H9 (cell line): ENCODE measurements at regions not wholly inside any gene's neighbourhood (a gene's known extent, or its start where the extent isn't known, plus 50 kb on each side); places are given as distances from the start of the nearest gene placed in this dataset.

Source experiments
- DNase-seq: peaks from one replicate; pipeline ENCODE4 v3.0.0-alpha.2; 2017
- H2AFZ ChIP-seq: one replicate; pipeline ENCODE4 v1.6.1; 2013; ENCODE audit warnings: mild to moderate bottlenecking, low read length, control low read depth, moderate library complexity
- H2AK5ac ChIP-seq: 2 replicates; pipeline ENCODE4 v1.6.1; 2013; ENCODE audit warnings: low read length, control low read depth, mixed read lengths; ENCODE audit not compliant: insufficient read length
- H2BK120ac ChIP-seq: one replicate; pipeline ENCODE4 v1.6.1; 2013; ENCODE audit warnings: low read depth, mild to moderate bottlenecking, low read length, control low read depth, inconsistent platforms; ENCODE audit not compliant: poor library complexity, severe bottlenecking
- H2BK12ac ChIP-seq: 2 replicates; pipeline ENCODE4 v1.6.1; 2013; ENCODE audit warnings: low read length, control low read depth, mixed read lengths, low read depth; ENCODE audit not compliant: insufficient read length
- H2BK15ac ChIP-seq: 2 replicates; pipeline ENCODE4 v1.6.1; 2013; ENCODE audit warnings: low read depth, low read length, control low read depth
- H2BK20ac ChIP-seq: one replicate; pipeline ENCODE4 v1.6.1; 2013; ENCODE audit warnings: low read depth, mild to moderate bottlenecking, low read length, control low read depth, inconsistent platforms; ENCODE audit not compliant: poor library complexity, severe bottlenecking
- H2BK5ac ChIP-seq: 2 replicates; pipeline ENCODE4 v1.6.1; 2013; ENCODE audit warnings: low read length, control low read depth, mixed read lengths; ENCODE audit not compliant: insufficient read length
- H3K14ac ChIP-seq: 2 replicates; pipeline ENCODE4 v1.6.1; 2013; ENCODE audit warnings: low read length, control low read depth; ENCODE audit not compliant: insufficient read depth
- H3K18ac ChIP-seq: 2 replicates; pipeline ENCODE4 v1.6.1; 2013; ENCODE audit warnings: low read depth, mild to moderate bottlenecking, mixed read lengths, low read length, control low read depth; ENCODE audit not compliant: insufficient read length
- H3K23ac ChIP-seq: 2 replicates; pipeline ENCODE4 v1.6.1; 2013; ENCODE audit warnings: low read length, control low read depth, mixed read lengths, low read depth; ENCODE audit not compliant: insufficient read length
- H3K23me2 ChIP-seq: 2 replicates; pipeline ENCODE4 v1.6.1; 2013; ENCODE audit warnings: low read depth, mild to moderate bottlenecking, mixed read lengths, low read length, control low read depth; ENCODE audit not compliant: insufficient read length, poor library complexity, severe bottlenecking
- H3K27ac ChIP-seq: 2 replicates; pipeline ENCODE4 v1.5.1; 2013; ENCODE audit warnings: low read length, control low read depth, mixed read lengths, low read depth; ENCODE audit not compliant: insufficient read length
- H3K27me3 ChIP-seq: 2 replicates; pipeline ENCODE4 v1.6.1; 2013; ENCODE audit warnings: low read length, control low read depth, inconsistent platforms; ENCODE audit not compliant: insufficient read depth
- H3K4ac ChIP-seq: 2 replicates; pipeline ENCODE4 v1.6.1; 2013; ENCODE audit warnings: low read depth, mild to moderate bottlenecking, control low read depth, inconsistent platforms, low read length, moderate library complexity
- H3K4me1 ChIP-seq: 2 replicates; pipeline ENCODE4 v1.6.1; 2013; ENCODE audit warnings: low read length, control low read depth, inconsistent platforms; ENCODE audit not compliant: insufficient read depth
- H3K4me2 ChIP-seq: 2 replicates; pipeline ENCODE4 v1.6.1; 2013; ENCODE audit warnings: low read length, control low read depth, mixed read lengths; ENCODE audit not compliant: insufficient read length, insufficient read depth
- H3K56ac ChIP-seq: 2 replicates; pipeline ENCODE4 v1.6.1; 2013; ENCODE audit warnings: low read depth, mild to moderate bottlenecking, mixed read lengths, low read length, control low read depth; ENCODE audit not compliant: insufficient read length
- H3K79me1 ChIP-seq: 2 replicates; pipeline ENCODE4 v1.6.1; 2013; ENCODE audit warnings: low read depth, mild to moderate bottlenecking, moderate library complexity, low read length, control low read depth, inconsistent platforms; ENCODE audit not compliant: insufficient read depth, poor library complexity, severe bottlenecking
- H3K79me2 ChIP-seq: 2 replicates; pipeline ENCODE4 v1.6.1; 2013; ENCODE audit warnings: low read length, control low read depth, inconsistent platforms; ENCODE audit not compliant: insufficient read depth
- H3K9ac ChIP-seq: 2 replicates; pipeline ENCODE4 v1.6.1; 2013; ENCODE audit warnings: low read length, control low read depth, mixed read lengths; ENCODE audit not compliant: insufficient read length; ENCODE audit errors: extremely low read depth
- H3K9me3 ChIP-seq: one replicate; pipeline ENCODE4 v1.6.1; 2013; ENCODE audit warnings: low read depth, low read length, inconsistent platforms; ENCODE audit not compliant: control insufficient read depth
- H3T11ph ChIP-seq: one replicate; pipeline ENCODE4 v1.6.1; 2013; ENCODE audit warnings: mild to moderate bottlenecking, low read length, control low read depth, inconsistent platforms
- H4K20me1 ChIP-seq: one replicate; pipeline ENCODE4 v1.6.1; 2013; ENCODE audit not compliant: control insufficient read depth, insufficient read length, insufficient read depth
- H4K5ac ChIP-seq: 2 replicates; pipeline ENCODE4 v1.6.1; 2013; ENCODE audit warnings: low read depth, mild to moderate bottlenecking, mixed read lengths, low read length, control low read depth; ENCODE audit not compliant: insufficient read length
- H4K8ac ChIP-seq: replicated peaks from 2 replicates; pipeline ENCODE4 v1.6.1; 2013; ENCODE audit warnings: low read length, control low read depth, mixed read lengths, low read depth; ENCODE audit not compliant: insufficient read length
- H4K91ac ChIP-seq: 2 replicates; pipeline ENCODE4 v1.6.1; 2013; ENCODE audit warnings: low read depth, mild to moderate bottlenecking, moderate library complexity, mixed read lengths, low read length, control low read depth; ENCODE audit not compliant: insufficient read length
- H3K27ac Mint-ChIP-seq, 3 experiments: 2 replicates in 2 of 3; 3 replicates in 1 of 3; pipeline ENCODE4 v1.8.0; 2020 to 2021; ENCODE audit warnings: mixed read lengths in 3 of 3, mild to moderate bottlenecking in 1 of 3, moderate library complexity in 1 of 3
- H3K27me3 Mint-ChIP-seq: 2 replicates; pipeline ENCODE4 v1.8.0; 2021; ENCODE audit warnings: low read depth, mild to moderate bottlenecking, moderate library complexity, mixed read lengths
- H3K36me3 Mint-ChIP-seq, 3 experiments: 2 replicates in 2 of 3; 3 replicates in 1 of 3; pipeline ENCODE4 v1.8.0; 2020 to 2021; ENCODE audit warnings: low read depth in 3 of 3, mixed read lengths in 3 of 3; ENCODE audit not compliant: insufficient read depth in 1 of 3
- H3K4me1 Mint-ChIP-seq, 2 experiments: 2 replicates each; pipeline ENCODE4 v1.8.0; 2020; ENCODE audit warnings: mixed read lengths in 2 of 2
- H3K4me3 Mint-ChIP-seq, 2 experiments: 2 replicates in 1 of 2; 3 replicates in 1 of 2; pipeline ENCODE4 v1.8.0; 2020 to 2021; ENCODE audit warnings: mild to moderate bottlenecking in 2 of 2, mixed read lengths in 2 of 2, moderate library complexity in 1 of 2
- H3K9me3 Mint-ChIP-seq, 2 experiments: 2 replicates in 1 of 2; 3 replicates in 1 of 2; pipeline ENCODE4 v1.8.0; 2020; ENCODE audit warnings: mild to moderate bottlenecking in 2 of 2, mixed read lengths in 2 of 2, moderate library complexity in 1 of 2
- TF ChIP-seq, protein P1 (sequence below): fragments of 200-600 bp; sonication (generic); conservative IDR thresholded peaks from 3 replicates; pipeline ENCODE4 v1.8.0; 2021; ENCODE audit warnings: antibody characterized with exemption, mild to moderate bottlenecking

DNA sequence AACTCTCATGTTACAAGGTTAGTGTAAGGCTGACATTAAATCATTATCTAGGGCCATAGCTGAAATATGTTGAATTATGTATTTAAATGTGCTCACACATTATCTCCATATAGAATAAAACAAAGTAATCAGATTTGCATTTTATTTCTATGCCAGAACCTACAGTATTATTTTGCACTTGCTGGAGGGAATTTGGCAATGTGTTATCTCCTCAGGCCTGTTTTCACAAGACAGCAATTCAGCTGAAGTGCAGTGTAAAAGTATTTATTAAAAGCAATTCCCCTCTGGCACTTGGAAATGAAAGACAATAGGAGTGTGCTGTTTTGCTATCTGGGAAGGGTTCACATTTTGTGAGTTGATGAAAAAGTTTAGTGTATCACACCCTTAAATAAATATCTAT, 276.3 kb downstream of the DNAJB9 start:
- no peak overlapping the region for H2BK20ac ChIP-seq
- no peak for DNase-seq
- no peak overlapping the region for H3K23ac ChIP-seq
- H3K23me2 ChIP-seq = no peaks in the 10 kb centered on the region
- no peaks in the 10 kb centered on the region for H4K20me1 ChIP-seq
- no peak overlapping the region for H2BK12ac ChIP-seq
- no peak overlapping the region for H3K56ac ChIP-seq
- no peaks in the 10 kb centered on the region for H3K27me3 Mint-ChIP-seq
- no peak overlapping the region for H3K4me3 Mint-ChIP-seq
- H4K8ac ChIP-seq = no peak overlapping the region
- TF ChIP-seq, protein P1, sequence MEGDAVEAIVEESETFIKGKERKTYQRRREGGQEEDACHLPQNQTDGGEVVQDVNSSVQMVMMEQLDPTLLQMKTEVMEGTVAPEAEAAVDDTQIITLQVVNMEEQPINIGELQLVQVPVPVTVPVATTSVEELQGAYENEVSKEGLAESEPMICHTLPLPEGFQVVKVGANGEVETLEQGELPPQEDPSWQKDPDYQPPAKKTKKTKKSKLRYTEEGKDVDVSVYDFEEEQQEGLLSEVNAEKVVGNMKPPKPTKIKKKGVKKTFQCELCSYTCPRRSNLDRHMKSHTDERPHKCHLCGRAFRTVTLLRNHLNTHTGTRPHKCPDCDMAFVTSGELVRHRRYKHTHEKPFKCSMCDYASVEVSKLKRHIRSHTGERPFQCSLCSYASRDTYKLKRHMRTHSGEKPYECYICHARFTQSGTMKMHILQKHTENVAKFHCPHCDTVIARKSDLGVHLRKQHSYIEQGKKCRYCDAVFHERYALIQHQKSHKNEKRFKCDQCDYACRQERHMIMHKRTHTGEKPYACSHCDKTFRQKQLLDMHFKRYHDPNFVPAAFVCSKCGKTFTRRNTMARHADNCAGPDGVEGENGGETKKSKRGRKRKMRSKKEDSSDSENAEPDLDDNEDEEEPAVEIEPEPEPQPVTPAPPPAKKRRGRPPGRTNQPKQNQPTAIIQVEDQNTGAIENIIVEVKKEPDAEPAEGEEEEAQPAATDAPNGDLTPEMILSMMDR = no peak
- H3K27ac ChIP-seq = no peak overlapping the region
- H3K9ac ChIP-seq = no peak overlapping the region
- H3K79me1 ChIP-seq = no peaks in the 10 kb centered on the region
- no peaks in the 10 kb centered on the region for H3K4me1 ChIP-seq
- no peaks in the 10 kb centered on the region for H3K9me3 ChIP-seq
- no peak overlapping the region for H3K14ac ChIP-seq
- no peaks in the 10 kb centered on the region for H3K27me3 ChIP-seq
- no peak overlapping the region for H2BK5ac ChIP-seq
- H4K91ac ChIP-seq = no peak overlapping the region
- no peak overlapping the region for H3K27ac Mint-ChIP-seq
- no peak overlapping the region for H2BK120ac ChIP-seq
- H3T11ph ChIP-seq = no peak overlapping the region
- no peak overlapping the region for H2BK15ac ChIP-seq
- H3K9me3 Mint-ChIP-seq = no peaks in the 10 kb centered on the region
- no peaks in the 10 kb centered on the region for H3K36me3 Mint-ChIP-seq
- H3K4me1 Mint-ChIP-seq = peaks cover 5 to 8% of the 10 kb centered on the region in 2 experiments
- no peaks in the 10 kb centered on the region for H3K79me2 ChIP-seq
- no peak overlapping the region for H2AK5ac ChIP-seq
- no peak overlapping the region for H3K18ac ChIP-seq
- H3K4ac ChIP-seq = no peak overlapping the region
- H2AFZ ChIP-seq = no peak overlapping the region
- no peak overlapping the region for H4K5ac ChIP-seq
- H3K4me2 ChIP-seq = no peak overlapping the region
